OCI-LY3 (cell line): ENCODE measurements at regions not wholly inside any gene's neighbourhood (a gene's known extent, or its start where the extent isn't known, plus 50 kb on each side); places are given as distances from the start of the nearest gene placed in this dataset.
"Not testable (repeated sequence)": the region's sequence is repeated elsewhere in the genome, so short reads cannot be mapped to it uniquely, and the experiment has no call there.

Experiments used
- H2AFZ ChIP-seq: fragments of 200-600, 300-600 bp; shearing (Covaris generic); 2 replicates; pipeline ENCODE4 v1.6.0; 2014; ENCODE audit warnings: antibody characterized with exemption, low read depth, low read length
- H3K27ac ChIP-seq: fragments of 200-600, 300-600 bp; sonication (generic); 2 replicates; pipeline ENCODE4 v1.5.1; 2014; ENCODE audit warnings: mild to moderate bottlenecking, low read length, moderate library complexity, mixed read lengths
- H3K27me3 ChIP-seq: fragments of 200-600, 300-600 bp; sonication (generic); 2 replicates; pipeline ENCODE4 v1.6.1; 2014; ENCODE audit warnings: low read depth, low read length, mixed read lengths
- H3K36me3 ChIP-seq: fragments of 200-600, 300-600 bp; sonication (generic); replicated peaks from 2 replicates; pipeline ENCODE3; 2014; ENCODE audit warnings: low read depth, low read length, mixed read lengths
- H3K4me1 ChIP-seq: fragments of 300-600, 200-600 bp; sonication (generic); 2 replicates; pipeline ENCODE4 v1.6.1; 2014; ENCODE audit warnings: low read length, mixed read lengths
- H3K4me2 ChIP-seq: fragments of 200-600, 300-600 bp; sonication (generic); 2 replicates; pipeline ENCODE4 v1.6.1; 2014; ENCODE audit warnings: low read length, mixed read lengths
- H3K4me3 ChIP-seq: fragments of 300-600, 200-600 bp; sonication (generic); 2 replicates; pipeline ENCODE4 v1.5.1; 2014; ENCODE audit warnings: antibody characterized with exemption, mild to moderate bottlenecking, low read length, moderate library complexity
- H3K79me2 ChIP-seq: fragments of 300-600, 200-600 bp; shearing (Covaris generic); 2 replicates; pipeline ENCODE4 v1.6.1; 2014; ENCODE audit warnings: mild to moderate bottlenecking, low read length, mixed read lengths
- H3K9ac ChIP-seq: fragments of 300-600, 200-600 bp; shearing (Covaris generic); 2 replicates; pipeline ENCODE4 v1.6.0; 2014; ENCODE audit warnings: mild to moderate bottlenecking, low read length, moderate library complexity
- H3K9me3 ChIP-seq: fragments of 200-600, 300-600 bp; shearing (Covaris generic); 2 replicates; pipeline ENCODE4 v1.6.1; 2014; ENCODE audit warnings: low read length, mixed read lengths; ENCODE audit not compliant: insufficient read depth
- H4K20me1 ChIP-seq: fragments of 200-600, 300-600 bp; sonication (generic); 2 replicates; pipeline ENCODE4 v1.6.1; 2016; ENCODE audit warnings: low read length, mixed read lengths; ENCODE audit not compliant: insufficient read depth
- CTCF ChIP-seq: fragments of 200-600, 300-600 bp; sonication (generic); IDR thresholded peaks from 2 replicates; pipeline ENCODE4 v1.5.1; 2014; ENCODE audit warnings: antibody characterized with exemption, low read length, low read depth
- EZH2phosphoT487 ChIP-seq: fragments of 200-600 bp; shearing (Covaris generic); IDR thresholded peaks from 2 replicates; pipeline ENCODE4 v1.6.1; 2018; ENCODE audit warnings: antibody characterized with exemption, mixed run types, low read depth

GRCh38 chr10:33773253-33773573 lies 438.7 kb upstream of the NRP1 start:
- Histone ChIP-seq H4K20me1 (no peaks in the 10 kb centered on the region), H3K4me3 (no peak overlapping the region), H3K4me2 (no peak overlapping the region), H3K79me2 (no peaks in the 10 kb centered on the region), H3K36me3 (no peaks in the 10 kb centered on the region), H3K4me1 (no peaks in the 10 kb centered on the region), H3K9me3 (no peaks in the 10 kb centered on the region), H3K9ac (no peak overlapping the region), H3K27ac (no peak overlapping the region), H3K27me3 (no peaks in the 10 kb centered on the region), H2AFZ (no peak overlapping the region)
- TF ChIP-seq EZH2phosphoT487 (no peak), CTCF (no peak)

GRCh38 chr10:33772370-33773252 lies 438.1 kb upstream of the NRP1 start:
- no peaks in the 10 kb centered on the region for H3K9me3 ChIP-seq
- TF ChIP-seq EZH2phosphoT487 (no peak), CTCF (no peak)
- no peaks in the 10 kb centered on the region for H3K4me1 ChIP-seq
- no peaks in the 10 kb centered on the region for H4K20me1 ChIP-seq
- no peak overlapping the region for H3K4me2 ChIP-seq
- no peaks in the 10 kb centered on the region for H3K27me3 ChIP-seq
- H3K9ac ChIP-seq = no peak overlapping the region
- H2AFZ ChIP-seq = no peak overlapping the region
- no peak overlapping the region for H3K4me3 ChIP-seq
- H3K27ac ChIP-seq = no peak overlapping the region
- H3K79me2 ChIP-seq = no peaks in the 10 kb centered on the region
- no peaks in the 10 kb centered on the region for H3K36me3 ChIP-seq

DNA sequence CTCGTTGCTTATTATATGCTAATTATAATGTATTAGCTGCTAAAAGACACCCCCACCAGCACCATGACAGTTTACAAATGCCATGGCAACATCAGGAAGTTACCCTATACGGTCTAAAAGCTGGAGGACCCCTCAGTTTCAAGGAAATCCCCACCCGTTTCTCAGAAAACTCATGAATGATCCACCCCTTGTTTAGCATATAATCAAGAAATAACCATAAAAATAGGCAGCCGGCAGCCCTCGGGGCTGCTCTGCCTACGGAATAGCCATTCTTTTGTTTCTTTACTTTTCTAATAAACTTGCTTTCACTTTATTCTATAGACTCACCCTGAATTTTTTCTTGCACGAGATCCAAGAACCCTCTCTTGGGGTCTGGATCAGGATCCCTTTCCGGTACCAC lies 437.4 kb upstream of the NRP1 start:
- not testable (repeated sequence) for H3K4me1 ChIP-seq, H4K20me1 ChIP-seq, H3K27ac ChIP-seq, H3K9me3 ChIP-seq, H3K4me2 ChIP-seq, H3K4me3 ChIP-seq, H3K79me2 ChIP-seq, H3K27me3 ChIP-seq, H2AFZ ChIP-seq, H3K36me3 ChIP-seq, H3K9ac ChIP-seq

GRCh38 chr10:33764694-33765185 lies 430.3 kb upstream of the NRP1 start:
- H3K9ac ChIP-seq = no peak overlapping the region

More at GRCh38 chr10:33764694-33765185, 430.3 kb upstream of the NRP1 start:
- H3K4me3 ChIP-seq = no peak overlapping the region
- H3K79me2 ChIP-seq = no peaks in the 10 kb centered on the region
- H3K27me3 ChIP-seq = no peaks in the 10 kb centered on the region
- H3K36me3 ChIP-seq = no peaks in the 10 kb centered on the region
- no peaks in the 10 kb centered on the region for H4K20me1 ChIP-seq
- H3K4me2 ChIP-seq = no peak overlapping the region
- no peaks in the 10 kb centered on the region for H3K9me3 ChIP-seq
- no peaks in the 10 kb centered on the region for H3K4me1 ChIP-seq
- no peak overlapping the region for H3K27ac ChIP-seq
- TF ChIP-seq EZH2phosphoT487 (no peak), CTCF (no peak)
- H2AFZ ChIP-seq = no peak overlapping the region
